Right cardiac atrium (tissue), 5 donors: ENCODE measurements at regions not wholly inside any gene's neighbourhood (a gene's known extent, or its start where the extent isn't known, plus 50 kb on each side); places are given as distances from the start of the nearest gene placed in this dataset.
"Not testable (repeated sequence)": the region's sequence is repeated elsewhere in the genome, so short reads cannot be mapped to it uniquely, and the experiment has no call there.

ENCODE experiments used
- ATAC-seq, 2 donors: fragments of 200-7000 bp; cut with Tn5 transposase; one replicate each; pipeline versions ENCODE4 v1.8.0 to v1.9.1; 2020; ENCODE audit warnings: moderate library complexity in 2 of 2, mild to moderate bottlenecking in 1 of 2
- DNase-seq, 3 donors: peaks; one replicate each; pipeline ENCODE4 v3.0.0-alpha.2; 2020
- H3K27ac ChIP-seq: one replicate; pipeline ENCODE4 v1.5.1; 2013; ENCODE audit warnings: mild to moderate bottlenecking, low read length, control low read depth, moderate library complexity
- H3K27me3 ChIP-seq: one replicate; pipeline ENCODE4 v1.6.1; 2013; ENCODE audit not compliant: control insufficient read depth, insufficient read depth
- H3K4me1 ChIP-seq: one replicate; pipeline ENCODE4 v1.6.1; 2013; ENCODE audit warnings: low read length; ENCODE audit not compliant: control insufficient read depth, insufficient read depth
- H3K4me3 ChIP-seq: one replicate; pipeline ENCODE4 v1.5.1; 2013; ENCODE audit warnings: low read length, control low read depth
- H3K9me3 ChIP-seq: one replicate; pipeline ENCODE4 v1.6.1; 2013; ENCODE audit warnings: low read length; ENCODE audit not compliant: control insufficient read depth
- WGBS: extraction: QIAGEN DNeasy Blood & Tissue Kit; methylation state at CpG from one replicate; pipeline ENCODE4 v1.1.7; 2013; 5-methylcytosine and 5-hydroxymethylcytosine counted together
- intact Hi-C, 4 donors: fragments of 100-400 bp; cut with DNase I; formaldehyde crosslinking; loops; one replicate each; pipeline versions ENCODE4 v1.11.0 to v1.14.0; 2022 to 2023
- donor health status: healthy with polysubstance abuse.
- donor health status: DM: no; HTN: yes; CAD: no.
- donor health status: DM: no; HTN: no; CAD: no.
- donor health status: DM: no; HTN: yes; CAD: no; lungs with severe emphysema.
- donor health status: DM: yes; HTN: yes; CAD: no.

- H3K27ac ChIP-seq, H3K4me3 ChIP-seq, H3K9me3 ChIP-seq, ATAC-seq, intact Hi-C loops, H3K4me1 ChIP-seq, DNase-seq, H3K27me3 ChIP-seq: not testable (repeated sequence)
- 88% methylated on average over 24 of the region's 24 CpGs for WGBS
Measured at GRCh38 chr6:112688487-112689165, 341.5 kb downstream of the RFPL4B start.

- ATAC-seq, H3K27ac ChIP-seq, H3K4me3 ChIP-seq, H3K27me3 ChIP-seq, H3K4me1 ChIP-seq, H3K9me3 ChIP-seq, intact Hi-C loops: not testable (repeated sequence)
- DNase-seq, result peak in 1 of 3 donors; percentile 26
- WGBS, result 97% methylated on average over 52 of the region's 56 CpGs
Measured at GRCh38 chr6:112689183-112689858, 342.2 kb downstream of the RFPL4B start.

DNA sequence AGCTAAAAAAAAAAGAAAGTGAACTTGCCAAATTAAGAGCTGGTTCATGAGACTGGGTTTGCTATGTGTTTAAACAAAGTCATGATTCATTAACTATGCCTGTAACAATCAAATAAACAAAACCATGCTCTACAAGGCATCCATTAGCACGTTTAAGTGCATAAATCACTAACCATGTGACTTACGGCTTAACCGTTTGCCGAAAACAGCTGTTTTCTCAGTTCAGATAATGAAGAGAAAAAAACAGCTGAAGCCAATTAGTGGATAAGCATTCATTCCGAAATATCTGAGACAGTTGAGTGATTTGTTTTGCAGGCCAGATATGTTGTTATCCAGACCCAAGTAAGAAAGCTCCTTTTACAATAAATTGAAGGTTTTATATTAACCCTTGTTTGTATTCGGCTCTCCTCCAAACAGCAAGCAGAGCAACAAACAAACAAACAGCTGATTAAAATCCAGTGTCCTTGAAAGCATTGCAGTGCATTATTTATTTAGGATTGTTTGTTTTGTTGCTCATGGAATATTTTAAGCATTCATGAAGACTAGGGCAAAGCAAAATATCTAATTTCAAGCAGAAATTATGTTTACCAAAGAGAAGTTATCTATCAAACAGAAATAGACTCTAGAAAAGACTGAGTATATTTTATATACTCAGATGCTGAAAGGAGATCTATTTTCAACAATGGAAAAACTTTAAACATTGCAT is 343.5 kb downstream of the RFPL4B start:
- DNase-seq, result no peak
- WGBS, result 42% methylated on average over 6 of the region's 6 CpGs
- no peak overlapping the region for H3K4me3 ChIP-seq
- no peak for ATAC-seq
- no peaks in the 10 kb centered on the region for H3K9me3 ChIP-seq
- H3K27ac ChIP-seq, result no peak overlapping the region
- H3K4me1 ChIP-seq, result no peaks in the 10 kb centered on the region
- intact Hi-C loops, result no loop called here
- no peaks in the 10 kb centered on the region for H3K27me3 ChIP-seq

DNA sequence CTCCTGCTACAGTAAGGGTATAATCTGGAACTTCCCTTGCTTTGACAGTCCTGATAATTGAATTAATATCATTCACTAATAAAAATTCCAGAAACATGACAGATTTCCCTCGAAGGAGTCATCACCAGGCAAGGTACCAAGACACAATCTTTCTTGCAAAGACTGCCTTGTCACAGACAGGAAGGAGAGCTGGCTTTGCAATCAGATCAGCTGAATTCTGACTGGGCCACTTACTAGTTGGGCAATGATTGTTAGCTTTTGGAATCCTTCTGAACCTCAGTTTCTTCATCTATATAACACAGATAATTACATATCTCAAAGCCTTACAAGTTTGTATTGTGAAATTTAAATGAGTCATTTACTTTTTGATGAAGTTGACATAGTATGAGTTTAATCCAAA is 344.2 kb downstream of the RFPL4B start:
- H3K4me1 ChIP-seq, result no peaks in the 10 kb centered on the region
- H3K4me3 ChIP-seq, result no peak overlapping the region
- ATAC-seq (peak; percentile 33 to 35), DNase-seq (no peak)
- no peaks in the 10 kb centered on the region for H3K9me3 ChIP-seq
- H3K27ac ChIP-seq, result no peak overlapping the region
- no peaks in the 10 kb centered on the region for H3K27me3 ChIP-seq
- WGBS, result 17% methylated on average over 1 of the region's 1 CpG
- intact Hi-C loops, result no loop called here

DNA sequence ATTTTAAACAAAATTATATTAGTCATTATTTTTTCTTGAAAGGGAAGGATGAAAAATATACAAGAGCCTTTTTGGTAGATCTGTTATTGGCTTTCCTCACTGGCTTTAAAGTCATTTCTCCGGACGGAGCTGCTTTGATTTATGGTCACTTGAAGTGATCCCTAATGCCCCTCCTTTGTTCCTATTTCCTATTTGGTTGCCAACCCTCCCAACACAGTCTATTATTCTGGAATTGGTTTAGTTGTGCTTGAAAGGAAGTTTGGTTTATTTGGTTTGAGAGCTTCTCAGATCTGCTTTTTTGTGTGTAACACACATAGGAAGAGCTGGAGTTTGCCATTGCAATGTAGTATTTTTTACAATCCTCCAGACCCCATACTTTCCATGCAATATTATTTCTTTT is 347.9 kb downstream of the RFPL4B start:
- no peak for ATAC-seq
- 65% methylated on average over 2 of the region's 2 CpGs for WGBS
- no peaks in the 10 kb centered on the region for H3K9me3 ChIP-seq
- intact Hi-C loops, result no loop called here
- no peaks in the 10 kb centered on the region for H3K27me3 ChIP-seq
- no peak for DNase-seq
- no peaks in the 10 kb centered on the region for H3K4me1 ChIP-seq
- H3K4me3 ChIP-seq, result no peak overlapping the region
- H3K27ac ChIP-seq, result no peak overlapping the region

DNA sequence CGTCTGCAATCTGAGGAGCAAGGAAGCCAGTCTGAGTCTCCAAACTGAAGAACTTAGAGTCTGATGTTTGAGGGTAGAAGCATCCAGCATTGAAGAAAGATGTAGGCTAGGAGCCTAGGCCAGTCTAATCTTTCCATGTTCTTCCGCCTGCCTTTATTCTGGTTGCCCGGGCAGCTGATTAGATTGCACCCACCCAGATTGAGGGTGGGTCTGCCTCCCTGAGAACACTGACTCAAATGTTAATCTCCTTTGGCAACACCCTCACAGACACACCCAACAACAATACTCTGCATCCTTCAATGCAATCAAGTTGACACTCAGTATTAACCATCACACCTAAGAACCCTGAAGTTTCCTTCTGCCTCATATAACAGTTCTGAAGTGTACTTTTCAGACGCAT is 350.1 kb downstream of the RFPL4B start:
- no peak overlapping the region for H3K4me3 ChIP-seq
- no peaks in the 10 kb centered on the region for H3K9me3 ChIP-seq
- ATAC-seq (no peak), DNase-seq (no peak)
- peaks cover 2% of the 10 kb centered on the region for H3K4me1 ChIP-seq
- no peaks in the 10 kb centered on the region for H3K27me3 ChIP-seq
- no peak overlapping the region for H3K27ac ChIP-seq
- intact Hi-C loops, result no loop called here
- 92% methylated on average over 4 of the region's 4 CpGs for WGBS

DNA sequence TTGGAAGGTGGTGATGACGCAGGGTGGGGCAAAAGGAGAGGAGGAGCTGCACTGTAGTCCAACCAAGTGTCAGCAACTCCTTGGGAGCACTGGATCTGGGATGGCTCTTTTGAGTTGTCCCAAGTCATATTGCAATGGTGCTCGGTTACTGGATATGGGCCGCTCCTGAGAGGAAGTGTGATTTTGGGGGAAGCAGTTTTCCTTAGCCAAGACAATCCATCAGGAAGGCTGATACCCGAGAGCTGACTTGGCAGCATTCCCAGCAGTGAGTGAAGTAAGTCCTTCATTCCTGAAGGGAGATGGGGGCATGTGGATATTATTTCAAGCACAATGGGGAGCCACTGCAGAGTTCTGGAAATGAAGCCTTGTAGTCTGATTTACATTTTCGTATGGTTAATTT is 354.1 kb downstream of the RFPL4B start:
- no peak overlapping the region for H3K4me3 ChIP-seq
- 35% methylated on average over 5 of the region's 5 CpGs for WGBS
- peak; percentile 49 to 83 (median 61) for DNase-seq
- intact Hi-C loops, result no loop called here
- peaks cover 2% of the 10 kb centered on the region for H3K4me1 ChIP-seq
- H3K9me3 ChIP-seq, result no peaks in the 10 kb centered on the region
- no peak overlapping the region for H3K27ac ChIP-seq
- H3K27me3 ChIP-seq, result no peaks in the 10 kb centered on the region
- peak in 1 of 2 donors; percentile 64 for ATAC-seq

DNA sequence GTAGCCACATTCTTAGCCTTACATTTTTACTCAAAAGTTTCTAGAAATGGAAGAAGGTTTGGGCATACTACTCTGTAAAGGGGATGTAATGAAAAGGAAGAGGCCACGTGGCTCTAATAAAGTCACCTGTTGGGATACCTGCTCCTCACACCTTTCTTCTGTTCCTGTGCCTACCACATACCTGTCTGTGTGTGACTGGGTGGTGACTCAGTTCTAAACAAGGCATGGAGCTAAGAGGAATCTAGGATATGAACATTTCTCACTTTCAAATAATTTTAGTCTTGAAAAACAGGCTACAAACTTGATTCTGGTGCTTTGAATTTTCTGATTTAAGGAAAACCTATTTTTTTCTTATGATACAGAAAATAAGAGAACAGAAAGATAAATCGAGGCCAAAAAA is 363.6 kb downstream of the RFPL4B start:
- WGBS, result 82% methylated on average over 2 of the region's 2 CpGs
- H3K9me3 ChIP-seq, result no peaks in the 10 kb centered on the region
- intact Hi-C loops, result no loop called here
- no peak overlapping the region for H3K27ac ChIP-seq
- no peak overlapping the region for H3K4me3 ChIP-seq
- ATAC-seq (no peak), DNase-seq (no peak)
- no peaks in the 10 kb centered on the region for H3K4me1 ChIP-seq
- H3K27me3 ChIP-seq, result no peaks in the 10 kb centered on the region

- Histone ChIP-seq H3K4me1 (no peaks in the 10 kb centered on the region), H3K4me3 (no peak overlapping the region), H3K27me3 (no peaks in the 10 kb centered on the region), H3K27ac (no peak overlapping the region), H3K9me3 (no peaks in the 10 kb centered on the region)
- DNase-seq (no peak), ATAC-seq (no peak)
- 90% methylated on average over 2 of the region's 2 CpGs for WGBS
- intact Hi-C loops, result no loop called here
Measured at GRCh38 chr6:112713402-112713801, 366.3 kb downstream of the RFPL4B start.

- no peaks in the 10 kb centered on the region for H3K9me3 ChIP-seq
- intact Hi-C loops, result no loop called here
- H3K27ac ChIP-seq, result no peak overlapping the region
- no peaks in the 10 kb centered on the region for H3K27me3 ChIP-seq
- H3K4me1 ChIP-seq, result no peaks in the 10 kb centered on the region
- DNase-seq, result no peak
- no peak overlapping the region for H3K4me3 ChIP-seq
- ATAC-seq, result no peak
- WGBS, result 70% methylated on average over 3 of the region's 3 CpGs
Measured at GRCh38 chr6:112717401-112717800, 370.3 kb downstream of the RFPL4B start.

GRCh38 chr6:112717856-112718255 is 370.7 kb downstream of the RFPL4B start:
- intact Hi-C loops, result no loop called here
- H3K4me3 ChIP-seq, result no peak overlapping the region
- WGBS, result 52% methylated on average over 2 of the region's 2 CpGs
- H3K4me1 ChIP-seq, result no peaks in the 10 kb centered on the region
- no peak overlapping the region for H3K27ac ChIP-seq
- no peak for ATAC-seq
- H3K27me3 ChIP-seq, result no peaks in the 10 kb centered on the region
- DNase-seq, result no peak
- no peaks in the 10 kb centered on the region for H3K9me3 ChIP-seq
